NB4 (cell line): ENCODE measurements at regions not wholly inside any gene's neighbourhood (a gene's known extent, or its start where the extent isn't known, plus 50 kb on each side); places are given as distances from the start of the nearest gene placed in this dataset.
"Not testable (repeated sequence)": the region's sequence is repeated elsewhere in the genome, so short reads cannot be mapped to it uniquely, and the experiment has no call there.

Experiments
- MAX ChIP-seq: IDR thresholded peaks from 2 replicates; pipeline ENCODE4 v1.6.1; 2011; ENCODE audit warnings: low read depth, low read length
- POLR2A ChIP-seq: IDR thresholded peaks from 2 replicates; pipeline ENCODE4 v1.6.1; 2011; ENCODE audit warnings: mild to moderate bottlenecking; ENCODE audit not compliant: insufficient read length; ENCODE audit errors: extremely low read depth
- TF ChIP-seq, protein P1 (sequence below): IDR thresholded peaks from one replicate; pipeline ENCODE4 v1.5.1; 2012; ENCODE audit warnings: low read depth, low read length

DNA sequence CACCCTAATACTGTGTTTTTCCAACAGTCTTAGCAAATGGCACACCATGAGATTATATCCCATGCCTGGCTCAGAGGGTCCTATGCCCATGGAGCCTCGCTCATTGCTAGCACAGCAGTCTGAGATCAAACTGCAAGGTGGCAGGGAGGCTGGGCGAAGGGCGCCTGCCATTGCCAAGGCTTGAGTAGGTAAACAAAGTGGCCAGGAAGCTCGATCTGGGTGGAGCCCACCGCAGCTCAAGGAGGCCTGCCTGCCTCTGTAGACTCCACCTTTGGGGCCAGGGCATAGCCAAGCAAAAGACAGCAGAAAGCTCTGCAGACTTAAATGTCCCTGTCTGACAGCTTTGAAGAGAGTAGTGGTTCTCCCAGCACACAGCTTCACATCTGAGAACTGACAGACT, 188.2 kb upstream of the ADGRL3 start:
- TF ChIP-seq, protein P1, sequence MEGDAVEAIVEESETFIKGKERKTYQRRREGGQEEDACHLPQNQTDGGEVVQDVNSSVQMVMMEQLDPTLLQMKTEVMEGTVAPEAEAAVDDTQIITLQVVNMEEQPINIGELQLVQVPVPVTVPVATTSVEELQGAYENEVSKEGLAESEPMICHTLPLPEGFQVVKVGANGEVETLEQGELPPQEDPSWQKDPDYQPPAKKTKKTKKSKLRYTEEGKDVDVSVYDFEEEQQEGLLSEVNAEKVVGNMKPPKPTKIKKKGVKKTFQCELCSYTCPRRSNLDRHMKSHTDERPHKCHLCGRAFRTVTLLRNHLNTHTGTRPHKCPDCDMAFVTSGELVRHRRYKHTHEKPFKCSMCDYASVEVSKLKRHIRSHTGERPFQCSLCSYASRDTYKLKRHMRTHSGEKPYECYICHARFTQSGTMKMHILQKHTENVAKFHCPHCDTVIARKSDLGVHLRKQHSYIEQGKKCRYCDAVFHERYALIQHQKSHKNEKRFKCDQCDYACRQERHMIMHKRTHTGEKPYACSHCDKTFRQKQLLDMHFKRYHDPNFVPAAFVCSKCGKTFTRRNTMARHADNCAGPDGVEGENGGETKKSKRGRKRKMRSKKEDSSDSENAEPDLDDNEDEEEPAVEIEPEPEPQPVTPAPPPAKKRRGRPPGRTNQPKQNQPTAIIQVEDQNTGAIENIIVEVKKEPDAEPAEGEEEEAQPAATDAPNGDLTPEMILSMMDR: not testable (repeated sequence)
- not testable (repeated sequence) for TF ChIP-seq POLR2A, MAX
